A549 (cell line): ENCODE measurements at regions not wholly inside any gene's neighbourhood (a gene's known extent, or its start where the extent isn't known, plus 50 kb on each side); places are given as distances from the start of the nearest gene placed in this dataset.
A peak's percentile ranks its signal among the peaks of the same experiment; 100 is the strongest.

ENCODE experiments used
- ATAC-seq, 2 experiments: fragments of 200-7000 bp in 1 of 2; fragments of >200 bp in 1 of 2; cut with Nextera tagmentation in 1 of 2; cut with Tn5 transposase in 1 of 2; 3 replicates each; pipeline versions ENCODE4 v1.8.0 to v1.9.1; 2018 to 2020; ENCODE audit warnings: mild to moderate bottlenecking in 1 of 2, moderate library complexity in 1 of 2
- CTCF ChIA-PET: fragments of 300-600 bp; sonication (Branson Sonifier 250); formaldehyde crosslinking; extraction: SDS; loops from one replicate; lab custom pipeline; 2021; ENCODE audit warnings: antibody characterized with exemption, inconsistent platforms; lab: Yijun Ruan, JAX
- POLR2A ChIA-PET: fragments of 350-600 bp; formaldehyde crosslinking; extraction: SDS; loops from one replicate; lab custom pipeline; 2021; ENCODE audit warnings: antibody characterized with exemption, inconsistent platforms; lab: Yijun Ruan, JAX
- DNase-seq, 2 experiments: peaks; one replicate each; pipeline versions ENCODE4 v3.0.0 to v3.0.0-alpha.2; 2011 to 2016; ENCODE audit warnings: low read depth in 1 of 2, low spot score in 1 of 2
- FAIRE-seq: peaks from 2 replicates; lab custom pipeline; 2011; peaks lifted over from hg19 to GRCh38; lab: Jason Lieb, UNC
- H3K27ac ChIP-seq, 2 experiments: fragments of >200 bp; sonication (Bioruptor Twin); formaldehyde crosslinking; 3 replicates each; pipeline ENCODE4 v1.5.1; 2016 to 2017
- H3K4me1 ChIP-seq: fragments of >200 bp; sonication (Bioruptor Twin); formaldehyde crosslinking; 3 replicates; pipeline ENCODE4 v1.6.1; 2016
- H3K4me2 ChIP-seq: fragments of >200 bp; sonication (Bioruptor Twin); formaldehyde crosslinking; 3 replicates; pipeline ENCODE4 v1.6.1; 2016
- H3K4me3 ChIP-seq: fragments of >200 bp; sonication (Bioruptor Twin); formaldehyde crosslinking; 3 replicates; pipeline ENCODE4 v1.5.1; 2016
- H3K9me3 ChIP-seq: fragments of >200 bp; sonication (Bioruptor Twin); formaldehyde crosslinking; 3 replicates; pipeline ENCODE4 v1.6.1; 2016
- BHLHE40 ChIP-seq: IDR thresholded peaks from 2 replicates; pipeline ENCODE4 v1.6.1; 2012; ENCODE audit warnings: low read depth, low read length, inconsistent platforms
- CBX8 ChIP-seq: fragments of 200-600 bp; sonication (generic); IDR thresholded peaks from 2 replicates; pipeline ENCODE4 v1.6.1; 2016
- CHD2 ChIP-seq: fragments of 150-350 bp; IDR thresholded peaks from 2 replicates; pipeline ENCODE4 v1.6.1; 2014; ENCODE audit warnings: low read length; ENCODE audit not compliant: partially characterized antibody
- EP300 ChIP-seq, 2 experiments: fragments of >200 bp; sonication (Bioruptor Twin); formaldehyde crosslinking; IDR thresholded peaks; 2 replicates in 1 of 2; 3 replicates in 1 of 2; pipeline ENCODE4 v1.6.1; 2016 to 2017
- ESRRA ChIP-seq: fragments of 150-350 bp; IDR thresholded peaks from 2 replicates; pipeline ENCODE4 v1.6.1; 2014; ENCODE audit warnings: mild to moderate bottlenecking, low read length, borderline replicate concordance
- FOXS1 ChIP-seq: fragments of 250-450 bp; sonication (Bioruptor Pico); IDR thresholded peaks from 2 replicates; pipeline ENCODE4 v1.5.0; 2020; ENCODE audit warnings: mild to moderate bottlenecking, moderate library complexity
- GATA3 ChIP-seq: IDR thresholded peaks from 2 replicates; pipeline ENCODE4 v1.6.1; 2012; ENCODE audit warnings: borderline replicate concordance
- HES2 ChIP-seq: fragments of >200 bp; sonication (Bioruptor Twin); formaldehyde crosslinking; IDR thresholded peaks from 2 replicates; pipeline ENCODE4 v1.6.1; 2016
- HOXB5 ChIP-seq: fragments of 250-450 bp; sonication (Bioruptor Pico); IDR thresholded peaks from 2 replicates; pipeline ENCODE4 v1.5.0; 2020; ENCODE audit warnings: mild to moderate bottlenecking, moderate library complexity
- KDM5A ChIP-seq: fragments of 200-600 bp; sonication (generic); IDR thresholded peaks from 2 replicates; pipeline ENCODE4 v1.6.1; 2016; ENCODE audit warnings: antibody characterized with exemption, mild to moderate bottlenecking
- MAFK ChIP-seq: fragments of 450-650 bp; IDR thresholded peaks from 2 replicates; pipeline ENCODE4 v1.6.1; 2014; ENCODE audit not compliant: partially characterized antibody
- MYC ChIP-seq: IDR thresholded peaks from 2 replicates; pipeline ENCODE4 v1.6.1; 2012; ENCODE audit warnings: mild to moderate bottlenecking, inconsistent platforms, low read length, improper control_type of control experiment, borderline replicate concordance
- NFE2L2 ChIP-seq: fragments of 150-350 bp; conservative IDR thresholded peaks from 2 replicates; pipeline ENCODE4 v1.6.1; 2014; ENCODE audit warnings: low read length
- NPAS2 ChIP-seq: fragments of 250-450 bp; sonication (Bioruptor Pico); IDR thresholded peaks from 2 replicates; pipeline ENCODE4 v1.8.0; 2022; ENCODE audit warnings: mild to moderate bottlenecking, moderate library complexity, borderline replicate concordance
- RAD21 ChIP-seq, 2 experiments: fragments of >200 bp in 1 of 2; sonication (Bioruptor Twin) in 1 of 2; formaldehyde crosslinking in 1 of 2; IDR thresholded peaks in 1 of 2; conservative IDR thresholded peaks in 1 of 2; 2 replicates in 1 of 2; 3 replicates in 1 of 2; pipeline ENCODE4 v1.6.1; 2012 to 2018; ENCODE audit warnings: inconsistent platforms in 1 of 2
- REST ChIP-seq: fragments of 200-600 bp; sonication (generic); IDR thresholded peaks from 2 replicates; pipeline ENCODE4 v1.6.1; 2016; ENCODE audit warnings: antibody characterized with exemption, mild to moderate bottlenecking, moderate library complexity
- RNF2 ChIP-seq: fragments of 200-600 bp; sonication (generic); IDR thresholded peaks from 2 replicates; pipeline ENCODE4 v1.6.1; 2016; ENCODE audit warnings: low read depth, mild to moderate bottlenecking, antibody characterized with exemption, moderate library complexity, borderline replicate concordance
- SMC3 ChIP-seq: fragments of >200 bp; sonication (Bioruptor Twin); formaldehyde crosslinking; IDR thresholded peaks from 3 replicates; pipeline ENCODE4 v1.6.1; 2018; ENCODE audit warnings: inconsistent platforms
- ZFP36 ChIP-seq: fragments of 450-650 bp; IDR thresholded peaks from 2 replicates; pipeline ENCODE4 v1.6.1; 2014; ENCODE audit warnings: borderline replicate concordance; ENCODE audit not compliant: partially characterized antibody
- WGBS: methylation state at CpG from one replicate; pipeline ENCODE4 v1.1.6; 2017; ENCODE audit errors: missing lambda C conversion rate; 5-methylcytosine and 5-hydroxymethylcytosine counted together

- FAIRE-seq: no peak
- no peak for DNase-seq
- ChIA-PET CTCF (no interaction called here), POLR2A (no interaction called here)
- Histone ChIP-seq H3K4me2 (no peak overlapping the region), H3K9me3 (no peaks in the 10 kb centered on the region), H3K4me3 (no peak overlapping the region), H3K4me1 (no peaks in the 10 kb centered on the region), H3K27ac (no peak overlapping the region)
- TF ChIP-seq ZFP36 (no peak), EP300 (IDR thresholded peaks at IDR 0.05) (no peak), NPAS2 (CRISPR knock-in tag) (no peak), KDM5A (no peak)
- WGBS: 56% methylated on average over 2 of the region's 2 CpGs
- ATAC-seq: no peak
Observed at GRCh38 chr13:74990992-74991391, 491.0 kb downstream of the TBC1D4 start.

GRCh38 chr13:74987124-74987690 lies 494.8 kb downstream of the TBC1D4 start:
- CTCF ChIA-PET: no interaction called here
- DNase-seq (no peak), FAIRE-seq (no peak), ATAC-seq (no peak)
- Histone ChIP-seq H3K4me2 (no peak overlapping the region), H3K27ac (no peak overlapping the region), H3K9me3 (no peaks in the 10 kb centered on the region), H3K4me3 (no peak overlapping the region), H3K4me1 (no peaks in the 10 kb centered on the region)
- POLR2A ChIA-PET: no interaction called here
- TF ChIP-seq RAD21 (conservative IDR thresholded peaks at IDR 0.05 in 1 of 2, IDR thresholded peaks at IDR 0.05 in 1 of 2): no peak
- peak; percentile 59 for TF ChIP-seq MAFK

- 43% methylated on average over 2 of the region's 2 CpGs for WGBS
- no peak for TF ChIP-seq RNF2
- TF ChIP-seq HOXB5 (CRISPR knock-in tag): no peak
- no peak for TF ChIP-seq GATA3
- Histone ChIP-seq H3K27ac (no peak overlapping the region), H3K4me2 (no peak overlapping the region), H3K4me3 (no peak overlapping the region), H3K4me1 (no peaks in the 10 kb centered on the region), H3K9me3 (no peaks in the 10 kb centered on the region)
- no peak for FAIRE-seq
- ChIA-PET POLR2A (no interaction called here), CTCF (no interaction called here)
- DNase-seq: no peak
- no peak for ATAC-seq
Observed at GRCh38 chr13:74986609-74987008, 495.4 kb downstream of the TBC1D4 start.

- FAIRE-seq: no peak
- TF ChIP-seq EP300 (IDR thresholded peaks at IDR 0.05) (no peak), SMC3 (no peak), HES2 (no peak), CHD2 (no peak), BHLHE40 (no peak), NFE2L2 (no peak), ESRRA (no peak), CBX8 (no peak), MYC (no peak), REST (no peak), FOXS1 (CRISPR knock-in tag) (no peak)
- Histone ChIP-seq H3K4me3 (no peak overlapping the region), H3K4me1 (no peaks in the 10 kb centered on the region), H3K27ac (no peak overlapping the region), H3K4me2 (no peak overlapping the region), H3K9me3 (no peaks in the 10 kb centered on the region)
- ChIA-PET CTCF (no interaction called here), POLR2A (no interaction called here)
- 61% methylated on average over 2 of the region's 2 CpGs for WGBS
- DNase-seq: no peak
- ATAC-seq: no peak
Observed at GRCh38 chr13:74979703-74980102, 502.3 kb downstream of the TBC1D4 start.
